NCI-H2107 treated with DMSO at 0.1 percent for 48 hours (cell line): ENCODE measurements at regions not wholly inside any gene's neighbourhood (a gene's known extent, or its start where the extent isn't known, plus 50 kb on each side); places are given as distances from the start of the nearest gene placed in this dataset.

Source experiments
- DNase-seq: peaks from one replicate; lab custom pipeline; 2025; ENCODE audit not compliant: unreplicated experiment; lab: John Stamatoyannopoulos, UW

DNA sequence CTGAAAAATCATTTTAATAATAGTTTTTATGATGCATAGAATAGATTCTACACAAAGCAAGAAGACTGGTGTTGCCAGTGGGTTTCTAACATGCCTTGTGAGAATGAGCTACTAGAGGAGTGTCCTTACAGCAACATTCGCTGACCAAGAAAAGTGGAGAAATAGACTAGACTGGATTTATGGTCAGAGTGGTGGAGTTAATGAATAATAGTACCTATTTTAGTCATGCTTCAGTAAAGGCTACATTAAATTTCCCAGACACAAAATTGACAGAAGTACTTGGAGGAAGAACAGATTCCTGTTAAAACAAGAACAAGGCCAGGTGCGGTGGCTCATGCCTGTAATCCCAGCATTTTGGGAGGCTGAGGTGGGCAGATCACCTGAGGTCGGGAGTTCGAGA, 539.2 kb downstream of the ETS1 start:
- no peak for DNase-seq

DNA sequence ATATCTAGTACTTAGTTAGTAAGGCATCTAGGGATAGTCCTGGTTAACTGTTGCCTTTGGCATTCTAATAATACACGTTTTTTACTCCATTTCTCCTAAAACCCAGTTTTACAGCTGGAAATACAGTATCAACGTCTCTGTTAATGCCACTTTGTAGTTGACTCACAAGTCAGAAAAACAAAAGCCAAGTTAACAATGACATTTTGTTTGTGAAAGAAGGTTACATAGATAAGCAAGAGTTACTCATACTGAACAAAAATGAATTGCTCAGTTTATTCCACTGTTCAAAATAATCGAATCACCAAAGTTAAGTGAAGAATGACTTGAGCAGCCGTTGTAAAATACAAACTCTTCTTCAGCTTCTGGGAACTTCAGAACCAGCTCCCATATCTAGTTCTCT, 540.3 kb downstream of the ETS1 start:
- DNase-seq = no peak

DNA sequence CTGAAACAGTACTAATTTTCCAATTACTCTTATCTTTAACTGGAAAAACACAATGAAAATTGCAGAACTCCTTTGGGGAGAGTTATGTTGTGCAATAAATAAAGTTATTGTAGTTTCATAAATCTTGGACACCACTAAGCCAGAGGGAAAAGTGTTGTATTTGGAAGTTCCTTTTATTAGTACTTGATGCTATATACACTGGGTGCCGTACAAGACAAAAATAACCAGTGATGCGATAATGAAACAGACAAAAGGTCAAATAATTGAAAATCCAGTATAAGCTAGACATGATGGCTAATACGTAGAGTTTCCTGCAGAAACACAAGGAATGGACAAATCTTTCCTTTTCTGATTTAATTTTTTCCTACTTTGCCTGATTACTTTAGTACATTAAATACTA, 541.1 kb downstream of the ETS1 start:
- no peak for DNase-seq

DNA sequence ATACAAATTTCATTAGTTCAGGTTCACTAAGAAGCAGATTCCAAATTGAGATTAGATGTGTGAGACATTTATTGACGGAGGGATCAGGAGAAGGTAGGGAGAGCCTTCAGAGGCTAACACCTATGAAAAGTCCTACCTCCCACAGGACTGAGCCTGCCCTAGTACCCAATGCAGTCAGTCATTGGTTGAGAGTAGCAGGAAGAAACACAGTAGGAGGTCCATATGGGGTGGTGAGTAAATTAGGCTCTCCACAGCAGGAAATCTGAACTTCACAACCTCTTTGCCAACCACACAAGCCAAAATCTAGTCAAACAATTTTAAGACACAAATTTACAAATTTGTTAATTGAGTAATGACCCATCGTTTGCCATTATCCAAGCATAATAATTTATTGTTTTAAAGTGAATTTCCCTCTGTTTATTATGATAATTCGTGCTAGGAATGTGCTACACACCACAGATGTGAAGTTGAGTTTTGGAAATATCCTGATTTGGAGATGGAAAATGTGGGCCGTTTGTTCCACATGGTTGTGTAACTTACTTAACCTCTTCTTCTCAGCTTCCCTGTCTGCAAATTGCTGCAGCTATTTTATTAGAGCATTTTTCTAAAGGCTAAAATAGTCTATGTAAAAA, 542.1 kb downstream of the ETS1 start:
- DNase-seq = no peak

DNA sequence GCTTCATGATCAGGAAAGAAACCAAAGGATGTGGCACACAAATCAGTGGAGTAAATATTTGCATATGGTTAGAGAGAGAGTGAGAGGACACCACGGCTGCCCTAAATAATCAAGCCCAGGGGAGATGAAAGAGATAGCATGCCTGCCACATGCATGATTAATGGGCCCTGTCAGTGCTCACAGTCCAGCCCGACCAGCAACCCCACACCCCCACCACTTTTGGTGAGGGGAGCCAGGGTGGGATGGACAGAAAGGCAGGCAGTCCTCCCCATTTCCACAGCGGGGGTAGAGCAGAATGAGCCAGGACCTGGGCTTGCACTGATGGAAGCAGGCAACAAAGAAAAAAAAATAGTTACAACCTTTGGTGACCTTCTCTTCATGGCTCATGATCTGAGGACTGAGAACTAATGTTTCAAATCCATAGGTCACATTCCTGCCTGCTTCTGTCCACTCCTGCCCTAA, 545.0 kb downstream of the ETS1 start:
- DNase-seq = no peak

DNA sequence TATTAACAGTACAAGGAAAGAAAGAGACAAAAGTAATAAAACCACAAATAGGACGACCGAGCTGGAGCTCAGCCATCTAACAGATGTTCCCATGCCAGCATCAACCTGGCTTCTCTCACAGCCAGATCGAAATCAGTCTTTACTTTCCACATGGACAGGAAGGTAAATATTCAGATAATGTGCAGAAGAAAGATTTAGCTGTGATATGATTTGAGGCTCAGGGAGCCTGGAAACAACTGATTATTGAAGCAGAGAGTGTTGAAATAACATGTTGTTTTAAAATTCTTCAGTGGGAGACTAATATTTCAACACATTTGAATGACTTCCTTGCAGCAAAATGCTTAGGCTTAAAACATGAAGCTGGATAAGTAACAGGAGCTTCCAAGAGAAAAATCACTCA, 546.8 kb downstream of the ETS1 start:
- DNase-seq = no peak

DNA sequence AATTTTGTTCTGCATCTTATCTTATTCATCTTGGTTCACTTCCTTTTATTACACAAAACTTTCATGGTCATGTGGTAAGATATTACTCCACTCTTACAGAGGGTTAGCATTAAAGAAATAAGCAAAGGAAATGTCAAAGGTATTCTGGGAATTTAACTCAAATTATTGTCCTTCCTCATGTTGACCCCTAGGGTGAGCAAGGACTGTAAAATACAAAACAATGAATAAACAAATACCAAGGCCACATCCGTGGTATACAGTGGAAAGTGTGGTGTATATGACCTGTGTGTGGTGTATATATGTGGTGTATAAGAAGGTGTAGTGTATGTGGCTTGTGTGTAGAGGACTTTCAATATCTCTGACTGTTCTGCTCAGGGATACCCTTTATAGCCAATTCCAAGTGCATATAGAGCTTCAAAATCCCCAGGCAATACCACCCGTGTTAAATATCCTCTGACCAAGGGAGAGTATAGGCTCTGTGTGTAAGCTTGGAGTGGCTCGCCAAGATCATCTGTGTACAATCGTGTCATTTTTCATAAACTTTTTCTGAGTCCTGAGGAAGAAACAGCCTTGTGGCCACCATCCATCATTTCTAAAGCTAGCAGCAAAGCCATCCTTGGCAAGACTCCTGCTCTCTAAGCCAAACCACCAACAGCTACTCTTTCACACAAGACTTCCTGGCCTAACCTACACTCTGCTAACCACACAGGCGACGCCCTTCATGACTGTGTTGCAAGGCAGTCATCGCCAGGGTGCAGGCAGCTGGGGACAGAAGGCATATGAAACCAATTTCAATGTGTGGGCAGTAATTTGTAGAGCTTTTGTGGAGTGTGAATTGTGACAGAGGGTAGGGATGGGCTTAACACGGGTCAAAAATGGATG, 548.0 kb downstream of the ETS1 start:
- DNase-seq = peak; percentile 35

DNA sequence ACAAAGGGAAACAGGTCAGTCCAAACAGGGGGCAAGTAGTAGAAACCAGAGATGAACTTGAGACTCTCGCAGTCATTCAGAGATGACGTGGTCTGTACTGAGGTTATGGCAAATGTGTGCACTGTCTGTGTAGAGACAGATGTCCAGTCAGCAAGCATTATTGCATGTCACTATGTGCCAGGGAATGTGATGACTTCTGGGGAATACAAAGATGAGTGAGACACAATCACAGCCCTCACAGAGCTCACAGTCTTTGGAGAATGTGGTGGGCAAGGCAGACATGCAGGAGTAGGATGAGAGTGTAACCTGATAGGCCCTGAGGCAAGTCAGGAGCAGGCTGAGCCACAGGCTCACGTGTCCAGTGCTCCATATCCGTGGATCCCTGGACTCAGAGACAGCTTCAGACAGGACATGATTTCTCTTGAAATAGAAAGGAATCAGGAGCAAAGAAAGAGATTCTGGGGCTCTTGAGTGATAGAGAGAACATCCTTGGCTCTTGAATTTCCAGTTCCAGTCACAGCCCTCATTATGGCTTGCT, 550.7 kb downstream of the ETS1 start:
- no peak for DNase-seq

DNA sequence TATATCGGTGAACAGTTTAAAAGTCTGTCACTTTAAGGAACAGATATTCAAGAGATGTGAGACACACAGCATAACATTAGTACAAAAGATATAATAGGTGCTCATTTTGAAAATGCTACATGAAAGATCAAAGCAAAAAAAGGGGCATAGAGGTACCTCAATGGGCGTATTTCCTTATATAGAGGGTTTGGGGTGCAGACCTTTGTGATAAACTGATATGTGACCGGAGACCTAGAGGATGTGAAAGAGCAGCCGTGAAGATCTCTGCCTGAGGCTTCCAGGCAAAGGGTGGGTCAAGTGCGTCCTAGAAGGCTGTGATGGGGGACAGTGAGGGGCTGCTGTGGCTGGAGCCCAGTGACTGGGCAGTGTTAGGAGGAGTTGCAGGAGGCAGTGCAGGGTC, 551.4 kb downstream of the ETS1 start:
- no peak for DNase-seq

DNA sequence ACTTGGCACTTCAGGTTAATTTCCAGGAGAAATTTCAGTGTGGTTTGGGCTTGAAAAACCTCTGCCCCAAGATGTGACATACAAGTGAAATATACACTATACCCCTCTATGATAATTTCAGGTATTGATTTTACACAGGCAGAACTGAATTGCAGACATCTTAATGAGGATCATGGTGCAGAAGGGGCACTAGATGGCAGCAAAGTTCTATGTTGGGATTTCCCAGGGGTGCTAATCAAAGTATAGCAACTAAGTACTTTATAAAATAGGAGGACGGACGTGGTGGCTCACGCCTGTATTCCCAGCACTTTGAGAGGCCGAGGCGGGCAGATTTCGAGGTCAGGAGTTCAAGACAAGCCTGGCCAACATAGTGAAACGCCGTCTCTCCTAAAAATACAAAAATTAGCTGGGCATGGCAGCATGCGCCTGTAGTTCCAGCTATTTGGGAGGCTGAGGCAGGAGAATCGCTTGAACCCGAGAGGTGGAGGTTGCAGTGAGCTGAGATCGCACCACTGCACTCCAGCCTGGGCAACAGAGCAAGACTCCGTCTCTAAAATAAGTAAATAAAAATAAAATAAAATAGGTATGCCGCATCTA, 555.7 kb downstream of the ETS1 start:
- peak; percentile 47 for DNase-seq

DNA sequence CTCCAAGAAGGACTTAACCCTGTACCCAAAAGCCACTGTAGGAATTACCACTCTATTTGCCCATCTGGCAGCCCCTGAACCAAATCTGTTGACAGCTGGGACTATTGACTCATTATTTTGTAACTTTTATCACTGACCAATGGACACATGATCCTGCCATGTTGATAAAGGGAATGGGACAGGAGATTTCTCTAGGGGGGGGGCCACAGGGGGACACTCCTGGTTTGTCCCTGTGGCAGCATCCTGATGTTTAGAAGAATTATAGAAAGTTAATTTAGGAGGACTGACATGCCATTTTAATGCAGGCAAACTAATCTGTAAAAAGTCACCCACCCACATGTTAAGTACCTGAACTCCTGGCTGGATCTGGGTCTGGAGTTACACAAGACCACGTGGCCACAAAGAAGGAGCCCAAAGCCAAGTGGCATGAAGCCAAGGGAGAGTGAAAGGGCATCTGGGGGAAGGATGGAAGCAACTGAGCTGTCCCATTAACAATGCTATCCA, 558.1 kb downstream of the ETS1 start:
- DNase-seq = no peak

DNA sequence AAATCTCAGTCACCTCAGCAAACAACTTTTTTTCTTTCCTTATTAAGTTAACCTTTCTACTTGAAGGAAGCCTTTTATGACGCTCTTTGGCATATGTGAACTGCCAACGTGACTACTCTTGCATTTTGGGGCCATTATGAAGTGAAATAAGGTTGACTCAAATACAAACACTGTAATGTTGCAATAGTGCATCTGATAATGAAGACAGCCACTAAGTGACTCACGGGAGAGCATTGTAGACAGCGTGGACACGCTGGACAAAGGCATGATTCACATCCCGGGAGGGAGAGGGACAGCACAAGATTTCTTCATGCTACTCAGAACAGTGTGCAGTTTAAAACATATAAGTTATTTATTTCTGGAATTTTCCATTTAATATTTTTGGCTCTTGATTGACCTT, 560.8 kb downstream of the ETS1 start:
- DNase-seq = no peak

DNA sequence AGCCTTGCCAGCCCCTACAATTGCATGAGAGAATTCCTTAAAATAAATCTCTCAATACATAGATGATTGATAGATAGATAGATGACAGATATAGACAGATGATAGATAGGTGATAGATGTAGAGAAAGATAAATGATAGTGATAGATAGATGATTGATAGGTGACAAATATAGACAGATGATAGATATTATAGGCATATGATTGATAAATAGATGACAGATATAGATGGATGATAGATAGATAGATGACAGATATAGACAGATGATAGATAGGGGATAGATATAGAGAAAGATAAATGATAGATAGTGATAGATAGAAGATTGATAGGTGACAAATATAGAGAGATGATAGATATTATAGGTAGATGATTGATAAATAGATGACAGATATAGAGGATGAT, 564.6 kb downstream of the ETS1 start:
- no peak for DNase-seq

DNA sequence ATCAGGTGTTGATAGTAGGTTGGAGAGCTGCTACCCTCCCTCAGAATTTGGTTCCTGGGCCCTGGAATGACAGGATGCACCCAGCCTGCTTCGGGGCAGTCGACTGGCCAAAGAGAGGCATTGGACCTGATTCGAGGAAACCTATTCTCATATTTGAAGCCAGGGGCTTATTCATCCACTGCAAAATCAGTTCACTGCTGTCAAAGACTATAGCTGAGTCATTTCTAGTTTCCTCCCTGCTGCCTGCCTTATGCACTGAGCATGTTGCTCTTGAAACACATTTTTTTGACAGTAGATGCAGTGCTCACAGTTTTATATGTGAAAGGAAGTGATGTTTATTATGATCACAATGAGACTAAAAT, 565.4 kb downstream of the ETS1 start:
- no peak for DNase-seq

DNA sequence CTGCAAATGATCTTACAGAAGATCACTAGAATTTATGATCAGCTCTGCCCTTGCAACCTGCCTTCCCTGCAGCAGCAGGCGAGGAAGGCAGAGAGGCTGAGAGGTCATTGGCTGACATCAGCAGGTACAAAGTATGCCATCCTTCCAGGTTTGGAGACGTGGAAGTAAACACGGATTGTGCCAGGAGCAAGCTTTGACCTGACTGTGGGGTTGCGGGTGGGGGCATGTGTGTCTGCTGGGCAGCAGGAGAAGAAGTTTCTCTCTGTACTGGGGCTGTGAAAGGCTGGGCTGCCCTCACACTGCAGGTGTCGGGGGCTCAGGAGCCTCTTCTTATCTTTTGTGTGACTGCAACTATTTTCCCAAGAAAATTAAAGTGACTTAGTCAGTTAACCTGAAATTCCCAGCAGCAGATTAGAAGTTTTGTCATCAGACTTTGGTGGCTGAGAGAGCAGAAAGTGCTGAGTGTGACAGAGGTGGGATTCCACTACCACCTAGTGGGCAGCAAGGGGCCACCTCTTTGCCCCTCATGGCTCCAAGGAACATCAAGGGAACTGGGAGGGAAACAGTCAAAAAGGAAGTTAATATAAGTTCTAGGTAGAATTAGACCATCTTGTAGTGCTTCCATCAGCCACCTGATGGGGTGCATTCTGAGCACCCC, 565.9 kb downstream of the ETS1 start:
- no peak for DNase-seq

DNA sequence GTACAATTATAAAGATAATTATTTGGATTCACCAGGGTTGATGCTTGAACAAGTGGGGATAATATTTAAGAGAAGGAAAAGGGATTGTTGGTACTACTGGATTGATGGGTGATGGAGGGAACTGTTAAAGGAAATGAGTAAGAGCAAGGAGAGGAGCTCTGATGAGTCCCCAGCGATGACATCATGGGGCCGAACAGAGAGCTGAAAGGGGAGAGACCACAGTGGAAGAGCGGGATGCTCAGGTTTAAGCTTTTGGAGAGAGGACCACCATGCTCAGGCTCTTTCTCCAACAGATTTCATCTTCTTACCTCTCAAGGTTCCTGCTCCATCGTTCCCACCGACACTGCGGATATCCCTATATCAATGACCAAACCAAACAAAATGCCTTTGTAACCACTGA, 568.7 kb downstream of the ETS1 start:
- DNase-seq = no peak

DNA sequence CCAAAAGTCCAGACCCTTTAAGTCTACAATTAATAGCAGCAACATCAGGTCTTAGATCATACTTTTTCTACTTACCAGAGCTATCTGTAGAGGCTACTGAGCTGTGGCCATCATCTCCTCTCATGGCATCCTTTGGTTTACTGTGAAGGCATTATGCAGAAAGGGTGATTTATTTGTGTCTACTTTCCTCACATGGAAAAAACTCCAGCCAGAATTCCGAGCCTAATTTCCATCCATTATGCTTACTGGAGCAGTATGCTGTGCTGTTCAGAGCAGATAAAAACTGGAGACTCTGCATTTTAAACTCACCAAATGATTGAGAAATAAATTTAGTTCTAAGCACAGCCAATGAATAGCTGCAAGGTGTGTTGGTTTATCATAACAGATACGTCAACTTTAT, 581.8 kb downstream of the ETS1 start:
- no peak for DNase-seq

DNA sequence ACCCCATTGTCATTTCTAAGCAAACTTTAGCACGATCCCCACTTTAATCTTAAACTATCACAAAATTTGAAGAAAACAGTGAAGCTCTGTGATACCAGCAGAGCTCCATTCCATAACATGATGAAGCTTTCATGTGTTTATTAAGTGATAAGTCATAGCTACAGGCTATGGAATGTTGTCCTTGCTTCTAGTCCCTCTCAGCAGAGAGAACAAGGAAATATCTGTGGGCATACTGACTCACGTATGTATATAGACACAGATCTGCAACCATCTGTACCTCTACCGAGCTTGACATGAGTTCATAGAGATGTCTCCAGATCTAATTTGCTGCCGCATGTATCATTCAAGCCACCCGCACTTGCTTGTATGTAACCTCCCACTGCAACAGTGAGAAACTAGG, 588.9 kb downstream of the ETS1 start:
- no peak for DNase-seq

DNA sequence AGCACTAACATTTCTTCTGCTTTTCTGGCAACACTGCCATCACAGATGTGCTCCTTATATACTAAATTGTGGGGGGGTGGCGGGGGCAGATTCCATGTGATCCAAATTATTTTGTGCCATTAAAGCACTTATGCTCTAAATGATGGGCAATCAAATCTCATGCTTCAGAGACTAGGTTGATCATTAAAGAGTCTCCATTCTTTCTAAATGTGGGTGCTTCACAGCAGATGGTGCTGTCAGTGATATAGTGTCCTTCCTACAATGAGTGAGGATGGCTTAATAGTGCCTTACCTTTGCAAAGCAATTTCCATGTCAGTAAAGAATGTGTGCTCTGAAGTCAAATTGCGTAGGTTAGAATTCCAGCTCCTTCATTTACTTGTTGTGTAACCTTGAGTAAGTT, 589.8 kb downstream of the ETS1 start:
- no peak for DNase-seq

DNA sequence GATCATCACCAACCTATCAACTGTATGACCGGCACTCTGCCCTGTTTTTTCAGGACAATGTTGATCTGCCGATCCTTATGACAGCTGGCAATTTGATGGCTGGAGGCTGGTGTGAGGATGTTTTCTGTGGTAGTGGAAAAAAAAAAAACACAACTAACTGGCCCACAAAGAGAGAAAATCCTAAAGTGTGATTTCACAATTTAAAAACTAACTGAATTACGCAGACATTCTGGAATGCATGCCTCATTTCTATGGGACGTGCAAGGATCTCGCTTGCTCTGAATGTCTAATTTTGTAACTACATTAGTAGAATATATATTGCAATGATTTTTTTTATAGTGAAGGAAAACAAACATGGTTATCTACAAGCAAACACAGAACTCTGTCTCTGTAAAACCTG, 590.5 kb downstream of the ETS1 start:
- no peak for DNase-seq

DNA sequence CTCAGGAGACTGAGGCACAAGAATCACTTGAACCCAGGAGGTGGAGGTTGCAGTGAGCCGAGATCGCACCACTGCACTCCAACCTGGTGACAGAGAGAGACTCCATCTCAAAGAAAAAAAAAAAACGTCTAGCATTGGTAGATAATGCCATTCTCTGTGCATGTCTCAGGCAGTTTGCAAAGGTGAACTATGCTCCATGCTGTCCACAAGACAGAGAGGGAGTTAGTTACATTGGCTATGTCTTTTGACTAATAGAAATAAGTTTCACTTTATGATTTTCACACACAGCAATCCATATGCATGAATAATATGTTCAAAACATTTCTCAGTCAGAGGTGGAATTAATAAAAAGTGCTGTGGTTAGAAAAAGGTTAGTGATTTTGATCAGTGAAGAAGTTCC, 591.4 kb downstream of the ETS1 start:
- DNase-seq = no peak
